ENCODE measurements at regions not wholly inside any gene's neighbourhood (a gene's known extent, or its start where the extent isn't known, plus 50 kb on each side); places are given as distances from the start of the nearest gene placed in this dataset.

GRCh38 chr5:32880796-32881195, 169.7 kb downstream of the NPR3 start:
- Histone ChIP-seq H4K20me1 (ENCODE audit: insufficient read depth) (no peaks in the 10 kb centered on the region), H3K4me1 (ENCODE audit: control insufficient read depth in 1 of 2, insufficient read depth in 2 of 2, low read depth in 1 of 2, low read length in 1 of 2) (no peaks in the 10 kb centered on the region), H3K9me2 (no peaks in the 10 kb centered on the region), H3K27ac (ENCODE audit: low read depth in 2 of 2, low read length in 1 of 2) (no peak overlapping the region), H3K4me2 (no peak overlapping the region), H2AFZ (ENCODE audit: low read depth) (no peak overlapping the region), H3K9me3 (peaks cover 18% of the 10 kb centered on the region), H3K79me2 (ENCODE audit: insufficient read depth) (no peaks in the 10 kb centered on the region), H3K36me3 (replicated peaks in 1 of 2; ENCODE audit: control insufficient read depth in 1 of 2, insufficient read depth in 2 of 2, low read length in 1 of 2) (peaks cover 0 to 28% of the 10 kb centered on the region in 2 experiments), H3K27me3 (ENCODE audit: insufficient read depth) (no peaks in the 10 kb centered on the region), H3K9ac (no peak overlapping the region), H3F3A (replicated peaks; ENCODE audit: insufficient read depth) (peaks cover 3% of the 10 kb centered on the region), H3K4me3 (ENCODE audit: low read depth in 2 of 2, low read length in 1 of 2) (no peak overlapping the region)
- TF ChIP-seq FOXJ3 (CRISPR knock-in tag; IDR thresholded peaks at IDR 0.05) (no peak), MEF2A (IDR thresholded peaks at IDR 0.05; ENCODE audit: borderline replicate concordance, low read depth) (no peak), SMC3 (IDR thresholded peaks at IDR 0.05; ENCODE audit: low read depth, low read length) (no peak), PBX3 (IDR thresholded peaks at IDR 0.05) (0 out of 2 replicates have a peak, but pooled peaks have one; percentile 21), EZH2phosphoT487 (IDR thresholded peaks at IDR 0.05; ENCODE audit: borderline replicate concordance, low read depth) (no peak)
- WGBS (ENCODE audit: low lambda C conversion rate), result 13% methylated on average over 3 of the region's 3 CpGs
- no peak for DNase-seq
- ChIA-PET POLR2A (no interaction called here), CTCF (no interaction called here)

- TF ChIP-seq FOXM1 (IDR thresholded peaks at IDR 0.05; ENCODE audit: low read depth), result no peak
- TF ChIP-seq NFIC (IDR thresholded peaks at IDR 0.05; ENCODE audit: borderline replicate concordance), result no peak
- no peak for TF ChIP-seq USF2 (IDR thresholded peaks at IDR 0.05; ENCODE audit: borderline replicate concordance, low read depth, low read length)
- TF ChIP-seq NRF1 (IDR thresholded peaks at IDR 0.05; ENCODE audit: low read depth, low read length), result no peak
- no peak for TF ChIP-seq TEAD4 (IDR thresholded peaks at IDR 0.05; ENCODE audit: borderline replicate concordance, insufficient read depth)
- TF ChIP-seq MXI1 (IDR thresholded peaks at IDR 0.05; ENCODE audit: low read depth, low read length), result no peak
- no peak for TF ChIP-seq ZBTB33 (IDR thresholded peaks at IDR 0.05; ENCODE audit: borderline replicate concordance, low read depth)
- Histone ChIP-seq H3K9ac (no peak overlapping the region), H2AFZ (ENCODE audit: low read depth) (no peak overlapping the region), H3K27me3 (ENCODE audit: insufficient read depth) (no peaks in the 10 kb centered on the region), H3K9me2 (no peaks in the 10 kb centered on the region), H3K4me2 (no peak overlapping the region), H3F3A (replicated peaks; ENCODE audit: insufficient read depth) (peaks cover 5% of the 10 kb centered on the region), H3K9me3 (peaks cover 9% of the 10 kb centered on the region), H3K4me1 (ENCODE audit: control insufficient read depth in 1 of 2, insufficient read depth in 2 of 2, low read depth in 1 of 2, low read length in 1 of 2) (no peaks in the 10 kb centered on the region), H3K79me2 (ENCODE audit: insufficient read depth) (no peaks in the 10 kb centered on the region), H3K4me3 (ENCODE audit: low read depth in 2 of 2, low read length in 1 of 2) (no peak overlapping the region), H4K20me1 (ENCODE audit: insufficient read depth) (no peaks in the 10 kb centered on the region), H3K27ac (ENCODE audit: low read depth in 2 of 2, low read length in 1 of 2) (no peak overlapping the region), H3K36me3 (replicated peaks in 1 of 2; ENCODE audit: control insufficient read depth in 1 of 2, insufficient read depth in 2 of 2, low read length in 1 of 2) (peaks cover 0 to 50% of the 10 kb centered on the region in 2 experiments)
- WGBS (ENCODE audit: low lambda C conversion rate), result 4% methylated on average over 2 of the region's 2 CpGs
- POLR2A ChIA-PET, result no interaction called here
- CTCF ChIA-PET, result no interaction called here
- DNase-seq, result no peak
These were observed 176.3 kb downstream of the NPR3 start for GRCh38 chr5:32887390-32887789.
